PFSK-1 (cell line): ENCODE measurements at regions not wholly inside any gene's neighbourhood (a gene's known extent, or its start where the extent isn't known, plus 50 kb on each side); places are given as distances from the start of the nearest gene placed in this dataset.

Experiments
- POLR2AphosphoS5 ChIP-seq: IDR thresholded peaks from 2 replicates; pipeline ENCODE4 v1.6.1; 2012; ENCODE audit warnings: low read depth, mild to moderate bottlenecking, control low read depth, low read length, moderate library complexity
- REST ChIP-seq, 2 experiments: IDR thresholded peaks; 2 replicates each; pipeline versions ENCODE4 v1.6.1 to v1.8.0; 2011 to 2012; ENCODE audit warnings: low read depth in 2 of 2, low read length in 2 of 2, control low read depth in 1 of 2, inconsistent platforms in 1 of 2, mild to moderate bottlenecking in 1 of 2, moderate library complexity in 1 of 2; ENCODE audit not compliant: insufficient read depth in 1 of 2
- SIN3A ChIP-seq: IDR thresholded peaks from 2 replicates; pipeline ENCODE4 v1.6.1; 2012; ENCODE audit warnings: mild to moderate bottlenecking, low read length, moderate library complexity, borderline replicate concordance; ENCODE audit not compliant: insufficient read depth
- TAF1 ChIP-seq: IDR thresholded peaks from 2 replicates; pipeline ENCODE4 v1.6.1; 2012; ENCODE audit warnings: low read length, control low read depth, borderline replicate concordance; ENCODE audit not compliant: insufficient read depth

- no peak for TF ChIP-seq TAF1
- no peak for TF ChIP-seq POLR2AphosphoS5
- TF ChIP-seq REST (IDR thresholded peaks at IDR 0.05; ENCODE audit: insufficient read depth in 1 of 2, low read depth in 2 of 2, low read length in 2 of 2) = no peak
- TF ChIP-seq SIN3A = no peak
Observed at GRCh38 chr12:93191956-93192355, 185.8 kb upstream of the NUDT4 start.
